GM23338 (cell line): ENCODE measurements at regions not wholly inside any gene's neighbourhood (a gene's known extent, or its start where the extent isn't known, plus 50 kb on each side); places are given as distances from the start of the nearest gene placed in this dataset.

Source experiments
- ATAC-seq: fragments of 200-7000 bp; cut with Tn5 transposase; 3 replicates; pipeline ENCODE4 v1.9.1; 2020
- DNase-seq: peaks from one replicate; pipeline ENCODE4 v3.0.0-alpha.2; 2015; ENCODE audit warnings: low spot score
- H2AFZ ChIP-seq: fragments of 200-600 bp; sonication (generic); 2 replicates; pipeline ENCODE4 v1.8.0; 2016; ENCODE audit warnings: antibody characterized with exemption, mild to moderate bottlenecking, moderate library complexity
- H3F3A ChIP-seq: fragments of 200-600 bp; sonication (generic); replicated peaks from 2 replicates; pipeline ENCODE4 v1.8.0; 2017; ENCODE audit warnings: antibody characterized with exemption, mixed run types, low read depth
- H3K27ac ChIP-seq: fragments of 200-600 bp; sonication (generic); 2 replicates; pipeline ENCODE4 v1.6.1; 2016; ENCODE audit warnings: low read depth
- H3K27me3 ChIP-seq: fragments of 200-600 bp; sonication (generic); 2 replicates; pipeline ENCODE4 v1.8.0; 2016; ENCODE audit warnings: mild to moderate bottlenecking, mixed run types, moderate library complexity; ENCODE audit not compliant: insufficient read depth
- H3K36me3 ChIP-seq: fragments of 200-600 bp; sonication (generic); 2 replicates; pipeline ENCODE4 v1.8.0; 2016; ENCODE audit warnings: mild to moderate bottlenecking; ENCODE audit not compliant: insufficient read depth
- H3K4me1 ChIP-seq: fragments of 200-600 bp; sonication (generic); 2 replicates; pipeline ENCODE4 v1.8.0; 2016; ENCODE audit warnings: mild to moderate bottlenecking, moderate library complexity; ENCODE audit not compliant: insufficient read depth
- H3K4me2 ChIP-seq: fragments of 200-600 bp; sonication (generic); 2 replicates; pipeline ENCODE4 v1.7.1; 2017; ENCODE audit warnings: mixed run types
- H3K4me3 ChIP-seq: fragments of 200-600 bp; sonication (generic); 2 replicates; pipeline ENCODE4 v1.6.1; 2016; ENCODE audit warnings: mixed run types
- H3K79me2 ChIP-seq: fragments of 200-600 bp; sonication (generic); replicated peaks from 2 replicates; pipeline ENCODE4 v1.8.0; 2017; ENCODE audit warnings: mild to moderate bottlenecking; ENCODE audit not compliant: insufficient read depth
- H3K9me2 ChIP-seq: fragments of 200-600 bp; sonication (generic); 2 replicates; pipeline ENCODE4 v1.8.0; 2017; ENCODE audit not compliant: insufficient read depth
- H4K20me1 ChIP-seq: fragments of 200-600 bp; sonication (generic); replicated peaks from 2 replicates; pipeline ENCODE4 v1.8.0; 2017; ENCODE audit warnings: mild to moderate bottlenecking; ENCODE audit not compliant: insufficient read depth
- H3K27ac Mint-ChIP-seq: 2 replicates; pipeline ENCODE4 v1.8.0; 2020; ENCODE audit warnings: inconsistent platforms, mild to moderate bottlenecking, moderate library complexity, mixed read lengths
- H3K27me3 Mint-ChIP-seq: 3 replicates; pipeline ENCODE4 v1.8.0; 2022; ENCODE audit warnings: low read depth, mild to moderate bottlenecking, moderate library complexity, mixed read lengths, inconsistent platforms; ENCODE audit not compliant: insufficient read depth, poor library complexity
- H3K36me3 Mint-ChIP-seq: 3 replicates; pipeline ENCODE4 v1.8.0; 2021; ENCODE audit warnings: low read depth, mild to moderate bottlenecking, inconsistent platforms, moderate library complexity, mixed read lengths
- H3K4me1 Mint-ChIP-seq: 3 replicates; pipeline ENCODE4 v1.8.0; 2020; ENCODE audit warnings: mild to moderate bottlenecking, inconsistent platforms, mixed read lengths
- H3K4me3 Mint-ChIP-seq: 3 replicates; pipeline ENCODE4 v1.8.0; 2021; ENCODE audit warnings: moderate library complexity, mild to moderate bottlenecking, inconsistent platforms, mixed read lengths
- H3K9me3 Mint-ChIP-seq: 3 replicates; pipeline ENCODE4 v1.8.0; 2020; ENCODE audit warnings: moderate library complexity, mild to moderate bottlenecking, inconsistent platforms, mixed read lengths
- CREB1 ChIP-seq: fragments of 250-450 bp; sonication (Bioruptor Pico); IDR thresholded peaks from 2 replicates; pipeline ENCODE4 v1.5.0; 2020; ENCODE audit warnings: low read depth, mild to moderate bottlenecking, moderate library complexity
- CTCF ChIP-seq, 2 experiments: fragments of 200-600 bp in 1 of 2; sonication (generic) in 1 of 2; conservative IDR thresholded peaks; 2 replicates each; pipeline versions ENCODE4 v1.5.1 to v1.6.1; 2016 to 2017; ENCODE audit warnings: antibody characterized with exemption in 2 of 2, low read depth in 2 of 2, mild to moderate bottlenecking in 2 of 2, moderate library complexity in 1 of 2
- ETS1 ChIP-seq: IDR thresholded peaks from 2 replicates; pipeline ENCODE4 v1.6.1; 2016; ENCODE audit warnings: antibody characterized with exemption
- EZH2 ChIP-seq: fragments of 200-600 bp; sonication (generic); IDR thresholded peaks from one replicate; pipeline ENCODE4 v1.8.0; 2017; ENCODE audit warnings: antibody characterized with exemption, mild to moderate bottlenecking, low read depth; ENCODE audit not compliant: unreplicated experiment
- EZH2phosphoT487 ChIP-seq: fragments of 200-600 bp; sonication (generic); IDR thresholded peaks from one replicate; pipeline ENCODE4 v1.8.1; 2018; ENCODE audit warnings: antibody characterized with exemption; ENCODE audit not compliant: unreplicated experiment
- JUNB ChIP-seq: IDR thresholded peaks from one replicate; pipeline ENCODE4 v1.6.1; 2016; ENCODE audit warnings: antibody characterized with exemption; ENCODE audit not compliant: unreplicated experiment
- NANOG ChIP-seq: IDR thresholded peaks from 2 replicates; pipeline ENCODE4 v1.6.1; 2016; ENCODE audit warnings: antibody characterized with exemption, borderline replicate concordance
- POLR2AphosphoS5 ChIP-seq: IDR thresholded peaks from 2 replicates; pipeline ENCODE4 v1.6.1; 2016; ENCODE audit warnings: antibody characterized with exemption, low read depth
- REST ChIP-seq: IDR thresholded peaks from one replicate; pipeline ENCODE4 v1.6.1; 2018; ENCODE audit warnings: antibody characterized with exemption; ENCODE audit not compliant: unreplicated experiment
- STAT1 ChIP-seq: IDR thresholded peaks from one replicate; pipeline ENCODE4 v1.6.1; 2016; ENCODE audit warnings: antibody characterized with exemption; ENCODE audit not compliant: unreplicated experiment
- ZNF114 ChIP-seq: fragments of 250-450 bp; sonication (Bioruptor Pico); IDR thresholded peaks from 2 replicates; pipeline ENCODE4 v1.5.0; 2020; ENCODE audit warnings: mild to moderate bottlenecking, moderate library complexity
- ZNF331 ChIP-seq: fragments of 250-450 bp; sonication (Bioruptor Pico); IDR thresholded peaks from 2 replicates; pipeline ENCODE4 v1.5.0; 2020; ENCODE audit warnings: low read depth, mild to moderate bottlenecking, moderate library complexity

GRCh38 chr11:45092901-45093760 lies 53.3 kb upstream of the PRDM11 start (continued):
- TF ChIP-seq CTCF (conservative IDR thresholded peaks at IDR 0.05; ENCODE audit: low read depth in 2 of 2) (no peak), CREB1 (no peak), ZNF331 (no peak), EZH2phosphoT487 (no peak), POLR2AphosphoS5 (no peak), EZH2 (no peak), STAT1 (no peak), JUNB (no peak)

GRCh38 chr11:45093761-45094455 lies 52.5 kb upstream of the PRDM11 start:
- Histone ChIP-seq H3K9me2 (peaks cover 6% of the 10 kb centered on the region), H3K27ac (no peak overlapping the region), H3K36me3 (no peaks in the 10 kb centered on the region), H3K79me2 (no peaks in the 10 kb centered on the region), H3K27me3 (no peaks in the 10 kb centered on the region), H3K4me2 (no peak overlapping the region), H2AFZ (no peak overlapping the region), H3F3A (no peaks in the 10 kb centered on the region), H4K20me1 (no peaks in the 10 kb centered on the region), H3K4me3 (no peak overlapping the region), H3K4me1 (peaks cover 18% of the 10 kb centered on the region)
- no peak overlapping the region for H3K4me3 Mint-ChIP-seq
- ATAC-seq (no peak), DNase-seq (no peak)
- no peaks in the 10 kb centered on the region; the same call in 2 of the 3 replicates for H3K9me3 Mint-ChIP-seq
- peaks cover 16% of the 10 kb centered on the region for H3K27me3 Mint-ChIP-seq
- no peaks in the 10 kb centered on the region; the same call in 2 of the 3 replicates for H3K36me3 Mint-ChIP-seq
- H3K4me1 Mint-ChIP-seq, result peaks cover 49% of the 10 kb centered on the region
- H3K27ac Mint-ChIP-seq, result no peak overlapping the region
- no peak for TF ChIP-seq NANOG
- TF ChIP-seq EZH2, result no peak
- no peak for TF ChIP-seq ETS1
- TF ChIP-seq REST, result no peak
- TF ChIP-seq POLR2AphosphoS5, result no peak
- no peak for TF ChIP-seq CREB1
- TF ChIP-seq CTCF (conservative IDR thresholded peaks at IDR 0.05; ENCODE audit: low read depth in 2 of 2), result no peak
- TF ChIP-seq ZNF331, result no peak
- TF ChIP-seq STAT1, result no peak
- no peak for TF ChIP-seq ZNF114 (CRISPR knock-in tag)
- TF ChIP-seq JUNB, result no peak
- no peak for TF ChIP-seq EZH2phosphoT487
